HEK293 (cell line): ENCODE measurements at regions not wholly inside any gene's neighbourhood (a gene's known extent, or its start where the extent isn't known, plus 50 kb on each side); places are given as distances from the start of the nearest gene placed in this dataset.

Experiments
- CTCF ChIA-PET: fragments of 350-600 bp; formaldehyde crosslinking; extraction: SDS; loops from one replicate; lab custom pipeline; 2021; ENCODE audit warnings: antibody characterized with exemption; lab: Yijun Ruan, JAX
- POLR2A ChIA-PET: fragments of 300-600 bp; formaldehyde crosslinking; extraction: SDS; loops from one replicate; lab custom pipeline; 2020; ENCODE audit warnings: antibody characterized with exemption, inconsistent platforms; lab: Yijun Ruan, JAX
- H3K27ac ChIP-seq: fragments of 200-500 bp; sonication (Bioruptor generic); 2 replicates; pipeline ENCODE4 v1.5.1; 2014; ENCODE audit warnings: low read depth, low read length, control low read depth, inconsistent platforms; ENCODE audit errors: extremely low read depth
- H3K36me3 ChIP-seq, 2 experiments: fragments of 200-500 bp in 1 of 2; sonication (Bioruptor generic) in 1 of 2; 1 replicate in 1 of 2; 2 replicates in 1 of 2; pipeline ENCODE4 v1.5.1; 2014 to 2017; ENCODE audit warnings: inconsistent platforms in 2 of 2, low read length in 2 of 2; ENCODE audit not compliant: control insufficient read depth in 2 of 2, insufficient read depth in 1 of 2
- H3K4me1 ChIP-seq: fragments of 200-500 bp; sonication (Bioruptor generic); 2 replicates; pipeline ENCODE4 v1.5.1; 2014; ENCODE audit warnings: mild to moderate bottlenecking, low read length, inconsistent platforms; ENCODE audit not compliant: control insufficient read depth, insufficient read depth
- H3K4me3 ChIP-seq: 2 replicates; pipeline ENCODE4 v1.5.1; 2011; ENCODE audit warnings: low read depth, mild to moderate bottlenecking, control low read depth, low read length, moderate library complexity
- H3K9me3 ChIP-seq: fragments of 200-500 bp; sonication (Bioruptor generic); 2 replicates; pipeline ENCODE4 v1.5.1; 2014; ENCODE audit warnings: low read depth, low read length, inconsistent platforms; ENCODE audit not compliant: control insufficient read depth, insufficient read depth
- HOXD13 ChIP-seq: sonication (generic); formaldehyde crosslinking; IDR thresholded peaks from 2 replicates; pipeline ENCODE4 v1.8.0; 2022; ENCODE audit warnings: missing genetic modification reagents, borderline replicate concordance
- SP2 ChIP-seq: fragments of 450-650 bp; formaldehyde crosslinking; IDR thresholded peaks from 2 replicates; pipeline ENCODE4 v1.5.1; 2016; ENCODE audit warnings: missing biosample characterization, missing genetic modification characterization
- YY1 ChIP-seq: fragments of 450-650 bp; formaldehyde crosslinking; IDR thresholded peaks from 2 replicates; pipeline ENCODE4 v1.5.1; 2018; ENCODE audit warnings: missing biosample characterization, missing genetic modification characterization
- ZBTB10 ChIP-seq: fragments of 450-650 bp; formaldehyde crosslinking; IDR thresholded peaks from 2 replicates; pipeline ENCODE4 v1.5.1; 2016; ENCODE audit warnings: missing biosample characterization, missing genetic modification characterization
- ZBTB21 ChIP-seq: fragments of 450-650 bp; formaldehyde crosslinking; IDR thresholded peaks from 2 replicates; pipeline ENCODE4 v1.5.1; 2017; ENCODE audit warnings: missing biosample characterization, missing genetic modification characterization
- ZBTB26 ChIP-seq: fragments of 450-650 bp; formaldehyde crosslinking; optimal IDR thresholded peaks from 2 replicates; pipeline ENCODE3; 2016; ENCODE audit warnings: missing biosample characterization, mild to moderate bottlenecking, missing genetic modification characterization
- ZNF133 ChIP-seq: fragments of 450-650 bp; formaldehyde crosslinking; IDR thresholded peaks from 2 replicates; pipeline ENCODE4 v1.5.1; 2016; ENCODE audit warnings: missing biosample characterization, missing genetic modification characterization
- ZNF146 ChIP-seq: fragments of 450-650 bp; formaldehyde crosslinking; IDR thresholded peaks from 2 replicates; pipeline ENCODE4 v1.5.1; 2016; ENCODE audit warnings: missing biosample characterization, missing genetic modification characterization
- ZNF18 ChIP-seq: fragments of 450-650 bp; formaldehyde crosslinking; IDR thresholded peaks from 2 replicates; pipeline ENCODE4 v1.5.1; 2016; ENCODE audit warnings: missing biosample characterization, missing genetic modification characterization
- ZNF394 ChIP-seq: fragments of 450-650 bp; formaldehyde crosslinking; IDR thresholded peaks from 2 replicates; pipeline ENCODE4 v1.5.1; 2016; ENCODE audit warnings: missing biosample characterization, missing genetic modification characterization, mild to moderate bottlenecking, moderate library complexity, borderline replicate concordance
- ZNF48 ChIP-seq: fragments of 450-650 bp; formaldehyde crosslinking; IDR thresholded peaks from 2 replicates; pipeline ENCODE4 v1.5.1; 2016; ENCODE audit warnings: missing biosample characterization, missing genetic modification characterization
- ZNF560 ChIP-seq: fragments of 450-650 bp; formaldehyde crosslinking; IDR thresholded peaks from 2 replicates; pipeline ENCODE4 v1.5.1; 2017; ENCODE audit warnings: missing biosample characterization, missing genetic modification characterization, borderline replicate concordance
- ZNF624 ChIP-seq: fragments of 450-650 bp; formaldehyde crosslinking; IDR thresholded peaks from 2 replicates; pipeline ENCODE4 v1.5.1; 2017; ENCODE audit warnings: missing biosample characterization, missing genetic modification characterization
- ZNF664 ChIP-seq: fragments of 450-650 bp; formaldehyde crosslinking; IDR thresholded peaks from 2 replicates; pipeline ENCODE4 v1.5.1; 2016; ENCODE audit warnings: missing biosample characterization, missing genetic modification characterization
- ZSCAN30 ChIP-seq: fragments of 450-650 bp; IDR thresholded peaks from 2 replicates; pipeline ENCODE4 v1.5.1; 2018; ENCODE audit warnings: missing biosample characterization, mild to moderate bottlenecking, missing genetic modification characterization, moderate library complexity
- ZXDB ChIP-seq: fragments of 450-650 bp; formaldehyde crosslinking; IDR thresholded peaks from 2 replicates; pipeline ENCODE4 v1.5.1; 2016; ENCODE audit warnings: missing biosample characterization, missing genetic modification characterization
- TF ChIP-seq, protein P1 (sequence below): fragments of 450-650 bp; formaldehyde crosslinking; IDR thresholded peaks from 2 replicates; pipeline ENCODE4 v1.5.1; 2016; ENCODE audit warnings: missing biosample characterization, missing genetic modification characterization
- TF ChIP-seq, protein P2 (sequence below): fragments of 450-650 bp; formaldehyde crosslinking; IDR thresholded peaks from 2 replicates; pipeline ENCODE4 v1.5.1; 2017; ENCODE audit warnings: missing biosample characterization, mild to moderate bottlenecking, missing genetic modification characterization, moderate library complexity

GRCh38 chr16:86444661-86445060 is 65.7 kb upstream of the FOXF1 start (continued):
- TF ChIP-seq ZNF624 (tag by site-specific recombination) (no peak), ZBTB26 (no peak), ZBTB10 (tag by site-specific recombination) (no peak)
- TF ChIP-seq, protein P1, sequence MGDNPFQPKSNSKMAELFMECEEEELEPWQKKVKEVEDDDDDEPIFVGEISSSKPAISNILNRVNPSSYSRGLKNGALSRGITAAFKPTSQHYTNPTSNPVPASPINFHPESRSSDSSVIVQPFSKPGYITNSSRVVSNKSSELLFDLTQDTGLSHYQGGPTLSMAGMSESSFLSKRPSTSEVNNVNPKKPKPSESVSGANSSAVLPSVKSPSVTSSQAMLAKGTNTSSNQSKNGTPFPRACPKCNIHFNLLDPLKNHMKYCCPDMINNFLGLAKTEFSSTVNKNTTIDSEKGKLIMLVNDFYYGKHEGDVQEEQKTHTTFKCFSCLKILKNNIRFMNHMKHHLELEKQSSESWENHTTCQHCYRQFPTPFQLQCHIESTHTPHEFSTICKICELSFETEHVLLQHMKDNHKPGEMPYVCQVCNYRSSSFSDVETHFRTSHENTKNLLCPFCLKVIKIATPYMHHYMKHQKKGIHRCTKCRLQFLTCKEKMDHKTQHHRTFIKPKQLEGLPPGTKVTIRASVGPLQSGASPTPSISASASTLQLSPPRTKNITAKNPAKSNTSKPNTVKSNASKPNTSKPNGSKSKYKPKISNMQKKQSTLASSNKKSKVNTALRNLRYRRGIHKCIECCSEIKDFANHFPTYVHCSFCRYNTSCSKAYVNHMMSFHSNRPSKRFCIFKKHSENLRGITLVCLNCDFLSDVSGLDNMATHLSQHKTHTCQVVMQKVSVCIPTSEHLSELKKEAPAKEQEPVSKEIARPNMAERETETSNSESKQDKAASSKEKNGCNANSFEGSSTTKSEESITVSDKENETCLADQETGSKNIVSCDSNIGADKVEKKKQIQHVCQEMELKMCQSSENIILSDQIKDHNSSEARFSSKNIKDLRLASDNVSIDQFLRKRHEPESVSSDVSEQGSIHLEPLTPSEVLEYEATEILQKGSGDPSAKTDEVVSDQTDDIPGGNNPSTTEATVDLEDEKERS (tag by site-specific recombination): no peak
- TF ChIP-seq, all 188 proteins: peak for 0

DNA sequence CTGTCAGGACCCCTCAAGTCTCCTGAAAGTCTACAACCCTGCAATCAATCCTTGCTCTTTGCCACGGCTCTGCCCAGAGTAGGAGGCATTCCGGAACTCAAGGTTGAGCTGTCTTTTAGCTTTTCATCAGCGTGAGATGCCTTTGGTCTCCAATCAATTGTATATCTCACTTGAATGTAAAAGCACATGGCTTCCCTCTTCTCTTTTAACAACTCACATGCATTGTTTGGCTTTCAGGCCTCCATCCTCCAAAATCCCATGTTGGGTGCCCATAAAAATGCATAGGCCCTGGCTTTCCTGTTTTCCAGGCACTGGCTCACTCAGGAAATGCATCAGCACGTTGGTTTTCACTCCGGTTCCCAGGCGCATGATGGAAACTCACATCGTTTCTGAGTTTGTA is 64.0 kb upstream of the FOXF1 start:
- POLR2A ChIA-PET: no interaction called here
- no peaks in the 10 kb centered on the region for H3K9me3 ChIP-seq
- CTCF ChIA-PET: interaction anchor here (0.7 kb wide), 1 partner anchor 12 kb away, joined by 3 read pairs; no protein-coding TSS in a partner anchor
- H3K36me3 ChIP-seq: no peaks in the 10 kb centered on the region
- no peak for TF ChIP-seq ZNF664 (tag by site-specific recombination)
- no peak for TF ChIP-seq ZNF133 (tag by site-specific recombination)
- TF ChIP-seq, protein P2, sequence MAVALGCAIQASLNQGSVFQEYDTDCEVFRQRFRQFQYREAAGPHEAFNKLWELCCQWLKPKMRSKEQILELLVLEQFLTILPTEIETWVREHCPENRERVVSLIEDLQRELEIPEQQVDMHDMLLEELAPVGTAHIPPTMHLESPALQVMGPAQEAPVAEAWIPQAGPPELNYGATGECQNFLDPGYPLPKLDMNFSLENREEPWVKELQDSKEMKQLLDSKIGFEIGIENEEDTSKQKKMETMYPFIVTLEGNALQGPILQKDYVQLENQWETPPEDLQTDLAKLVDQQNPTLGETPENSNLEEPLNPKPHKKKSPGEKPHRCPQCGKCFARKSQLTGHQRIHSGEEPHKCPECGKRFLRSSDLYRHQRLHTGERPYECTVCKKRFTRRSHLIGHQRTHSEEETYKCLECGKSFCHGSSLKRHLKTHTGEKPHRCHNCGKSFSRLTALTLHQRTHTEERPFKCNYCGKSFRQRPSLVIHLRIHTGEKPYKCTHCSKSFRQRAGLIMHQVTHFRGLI (tag by site-specific recombination): no peak
- TF ChIP-seq, all 188 proteins: peak for 0
- H3K4me3 ChIP-seq: no peak overlapping the region
- no peaks in the 10 kb centered on the region for H3K4me1 ChIP-seq
- H3K27ac ChIP-seq: no peak overlapping the region

DNA sequence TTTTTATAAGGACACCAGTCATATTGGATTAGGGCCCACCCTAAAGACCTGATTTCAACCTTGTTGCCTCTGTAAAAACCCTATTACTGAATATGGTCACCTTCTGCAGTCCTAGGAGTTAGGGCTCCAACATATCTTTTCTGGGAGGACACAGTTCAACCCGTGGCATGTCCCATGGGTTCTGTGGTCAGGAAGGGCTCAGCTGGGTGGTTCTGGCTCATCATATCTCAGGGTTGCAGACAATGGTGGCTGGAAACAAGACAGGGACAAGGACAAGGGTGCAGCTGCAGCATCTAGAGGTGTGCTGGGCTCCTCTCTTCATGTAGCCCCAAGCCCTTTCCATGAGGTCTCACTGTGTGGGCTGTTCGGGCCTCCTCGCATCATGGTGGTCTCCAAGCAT is 63.1 kb upstream of the FOXF1 start:
- no peak for TF ChIP-seq ZNF560 (tag by site-specific recombination)
- TF ChIP-seq ZSCAN30 (tag by site-specific recombination): no peak
- no peak for TF ChIP-seq YY1 (tag by site-specific recombination)
- TF ChIP-seq, all 188 proteins: peak for 0
- ChIA-PET POLR2A (no interaction called here), CTCF (no interaction called here)
- Histone ChIP-seq H3K9me3 (no peaks in the 10 kb centered on the region), H3K27ac (no peak overlapping the region), H3K4me1 (no peaks in the 10 kb centered on the region), H3K36me3 (no peaks in the 10 kb centered on the region), H3K4me3 (no peak overlapping the region)

- no peaks in the 10 kb centered on the region for H3K36me3 ChIP-seq
- ChIA-PET CTCF (no interaction called here), POLR2A (no interaction called here)
- no peak overlapping the region for H3K27ac ChIP-seq
- no peaks in the 10 kb centered on the region for H3K9me3 ChIP-seq
- H3K4me3 ChIP-seq: no peak overlapping the region
- no peaks in the 10 kb centered on the region for H3K4me1 ChIP-seq
- TF ChIP-seq ZNF18 (tag by site-specific recombination) (no peak), SP2 (no peak), ZNF146 (tag by site-specific recombination) (no peak), ZNF48 (tag by site-specific recombination) (no peak), ZNF394 (tag by site-specific recombination) (no peak), HOXD13 (no peak), ZXDB (tag by site-specific recombination) (no peak), ZBTB21 (tag by site-specific recombination) (no peak)
Measured at GRCh38 chr16:86448306-86448890, 61.9 kb upstream of the FOXF1 start.
